SIG-M5 treated with dmso at 0.1 percent for 504 hours (cell line): ENCODE measurements at regions not wholly inside any gene's neighbourhood (a gene's known extent, or its start where the extent isn't known, plus 50 kb on each side); places are given as distances from the start of the nearest gene placed in this dataset.

Experiments used
- DNase-seq: peaks from one replicate; lab custom pipeline; 2025; ENCODE audit not compliant: unreplicated experiment; lab: John Stamatoyannopoulos, UW

- DNase-seq = no peak
Measured at GRCh38 chr9:80127920-80128319, 556.2 kb downstream of the TLE4 start.

GRCh38 chr9:80125731-80126264, 554.0 kb downstream of the TLE4 start:
- DNase-seq = no peak

- DNase-seq = no peak
Measured at GRCh38 chr9:80117031-80117430, 545.3 kb downstream of the TLE4 start.

GRCh38 chr9:80114241-80114640, 542.5 kb downstream of the TLE4 start:
- DNase-seq = no peak

GRCh38 chr9:80107931-80108660, 536.3 kb downstream of the TLE4 start:
- no peak for DNase-seq

GRCh38 chr9:80097476-80097875, 525.7 kb downstream of the TLE4 start:
- DNase-seq = no peak

- DNase-seq = no peak
Measured at GRCh38 chr9:80094176-80094771, 522.5 kb downstream of the TLE4 start.

GRCh38 chr9:80093695-80094094, 521.9 kb downstream of the TLE4 start:
- DNase-seq = no peak

GRCh38 chr9:80091526-80091925, 519.8 kb downstream of the TLE4 start:
- no peak for DNase-seq

- no peak for DNase-seq
Measured at GRCh38 chr9:80090317-80090716, 518.6 kb downstream of the TLE4 start.

- DNase-seq = no peak
Measured at GRCh38 chr9:80086822-80087345, 515.1 kb downstream of the TLE4 start.

- DNase-seq = no peak
Measured at GRCh38 chr9:80086386-80086785, 514.6 kb downstream of the TLE4 start.

- no peak for DNase-seq
Measured at GRCh38 chr9:80085668-80086067, 513.9 kb downstream of the TLE4 start.

- no peak for DNase-seq
Measured at GRCh38 chr9:80082213-80082612, 510.4 kb downstream of the TLE4 start.

GRCh38 chr9:80078826-80079225, 507.1 kb downstream of the TLE4 start:
- no peak for DNase-seq

GRCh38 chr9:80077059-80077458, 505.3 kb downstream of the TLE4 start:
- no peak for DNase-seq

- DNase-seq = no peak
Measured at GRCh38 chr9:80076162-80076561, 504.4 kb downstream of the TLE4 start.

GRCh38 chr9:80074439-80074838, 502.7 kb downstream of the TLE4 start:
- no peak for DNase-seq

- no peak for DNase-seq
Measured at GRCh38 chr9:80072451-80072850, 500.7 kb downstream of the TLE4 start.

- DNase-seq = no peak
Measured at GRCh38 chr9:80070071-80070742, 498.4 kb downstream of the TLE4 start.

GRCh38 chr9:80066931-80067330, 495.2 kb downstream of the TLE4 start:
- DNase-seq = no peak

GRCh38 chr9:80062567-80062966, 490.8 kb downstream of the TLE4 start:
- no peak for DNase-seq
